Trophoblast cell (in vitro differentiated cells and primary cell): ENCODE measurements at regions not wholly inside any gene's neighbourhood (a gene's known extent, or its start where the extent isn't known, plus 50 kb on each side); places are given as distances from the start of the nearest gene placed in this dataset.
"Not testable (repeated sequence)": the region's sequence is repeated elsewhere in the genome, so short reads cannot be mapped to it uniquely, and the experiment has no call there.

ENCODE experiments used
- DNase-seq, 2 donors: peaks; one replicate each; pipeline ENCODE4 v3.0.0-alpha.2; 2016
- H2AFZ ChIP-seq: 2 replicates; pipeline ENCODE4 v1.6.1; 2013; ENCODE audit warnings: low read length, moderate library complexity, mild to moderate bottlenecking; ENCODE audit not compliant: insufficient read depth, poor library complexity
- H2AK5ac ChIP-seq: 2 replicates; pipeline ENCODE4 v1.6.1; 2013; ENCODE audit warnings: mild to moderate bottlenecking, low read length
- H2BK120ac ChIP-seq: 2 replicates; pipeline ENCODE4 v1.6.1; 2013; ENCODE audit warnings: low read length, mild to moderate bottlenecking, moderate library complexity; ENCODE audit not compliant: insufficient read depth, poor library complexity
- H2BK12ac ChIP-seq: 2 replicates; pipeline ENCODE4 v1.6.1; 2013; ENCODE audit warnings: mild to moderate bottlenecking, low read length, moderate library complexity
- H2BK5ac ChIP-seq: 2 replicates; pipeline ENCODE4 v1.6.1; 2013; ENCODE audit warnings: low read length, low read depth, moderate library complexity, mild to moderate bottlenecking; ENCODE audit not compliant: poor library complexity
- H3K14ac ChIP-seq: 2 replicates; pipeline ENCODE4 v1.6.1; 2013; ENCODE audit warnings: mild to moderate bottlenecking, low read length
- H3K18ac ChIP-seq: 2 replicates; pipeline ENCODE4 v1.6.1; 2013; ENCODE audit warnings: mild to moderate bottlenecking, low read length
- H3K23ac ChIP-seq: 2 replicates; pipeline ENCODE4 v1.6.1; 2013; ENCODE audit warnings: low read length
- H3K27ac ChIP-seq: 2 replicates; pipeline ENCODE4 v1.5.1; 2013; ENCODE audit warnings: low read depth, mild to moderate bottlenecking, inconsistent platforms, low read length, moderate library complexity
- H3K27me3 ChIP-seq: 2 replicates; pipeline ENCODE4 v1.6.1; 2013; ENCODE audit warnings: inconsistent platforms, mild to moderate bottlenecking, low read length, moderate library complexity; ENCODE audit not compliant: insufficient read depth
- H3K36me3 ChIP-seq, 2 experiments: 1 replicate in 1 of 2; 2 replicates in 1 of 2; pipeline ENCODE4 v1.6.1; 2013; ENCODE audit warnings: low read length in 2 of 2, mild to moderate bottlenecking in 2 of 2, moderate library complexity in 1 of 2; ENCODE audit not compliant: insufficient read depth in 2 of 2, control insufficient read depth in 1 of 2
- H3K4ac ChIP-seq: 2 replicates; pipeline ENCODE4 v1.6.1; 2013; ENCODE audit warnings: low read depth, mild to moderate bottlenecking, low read length, moderate library complexity
- H3K4me1 ChIP-seq, 2 experiments: 1 replicate in 1 of 2; 2 replicates in 1 of 2; pipeline ENCODE4 v1.6.1; 2013; ENCODE audit warnings: low read length in 2 of 2, mild to moderate bottlenecking in 2 of 2, moderate library complexity in 1 of 2; ENCODE audit not compliant: insufficient read depth in 2 of 2, control insufficient read depth in 1 of 2
- H3K4me2 ChIP-seq: 2 replicates; pipeline ENCODE4 v1.6.1; 2013; ENCODE audit warnings: inconsistent platforms, mild to moderate bottlenecking, low read length, moderate library complexity
- H3K4me3 ChIP-seq: 2 replicates; pipeline ENCODE4 v1.5.1; 2013; ENCODE audit warnings: mild to moderate bottlenecking, low read depth, low read length, inconsistent platforms
- H3K79me1 ChIP-seq: one replicate; pipeline ENCODE4 v1.6.1; 2013; ENCODE audit warnings: low read length
- H3K79me2 ChIP-seq: 2 replicates; pipeline ENCODE4 v1.6.1; 2013; ENCODE audit warnings: low read length, mild to moderate bottlenecking; ENCODE audit not compliant: control insufficient read depth, insufficient read depth, poor library complexity
- H3K9ac ChIP-seq: 2 replicates; pipeline ENCODE4 v1.6.1; 2013; ENCODE audit warnings: mild to moderate bottlenecking, low read length
- H3K9me3 ChIP-seq: 2 replicates; pipeline ENCODE4 v1.6.1; 2013; ENCODE audit warnings: low read depth, mild to moderate bottlenecking, control low read depth, inconsistent platforms, low read length; ENCODE audit not compliant: insufficient read depth
- H4K12ac ChIP-seq: 2 replicates; pipeline ENCODE4 v1.6.1; 2013; ENCODE audit warnings: low read depth, mild to moderate bottlenecking, low read length, moderate library complexity
- H4K8ac ChIP-seq: 2 replicates; pipeline ENCODE4 v1.6.1; 2013; ENCODE audit warnings: low read depth, mild to moderate bottlenecking, low read length, moderate library complexity
- H4K91ac ChIP-seq: one replicate; pipeline ENCODE4 v1.6.1; 2013; ENCODE audit warnings: low read depth, mild to moderate bottlenecking, low read length, moderate library complexity
- WGBS: extraction: QIAGEN DNeasy Blood & Tissue Kit; methylation state at CpG from one replicate; pipeline ENCODE4 v1.1.7; 2013; ENCODE audit warnings: missing lambda C conversion rate; ENCODE audit not compliant: insufficient read length, insufficient coverage; ENCODE audit errors: extremely low coverage; 5-methylcytosine and 5-hydroxymethylcytosine counted together

DNA sequence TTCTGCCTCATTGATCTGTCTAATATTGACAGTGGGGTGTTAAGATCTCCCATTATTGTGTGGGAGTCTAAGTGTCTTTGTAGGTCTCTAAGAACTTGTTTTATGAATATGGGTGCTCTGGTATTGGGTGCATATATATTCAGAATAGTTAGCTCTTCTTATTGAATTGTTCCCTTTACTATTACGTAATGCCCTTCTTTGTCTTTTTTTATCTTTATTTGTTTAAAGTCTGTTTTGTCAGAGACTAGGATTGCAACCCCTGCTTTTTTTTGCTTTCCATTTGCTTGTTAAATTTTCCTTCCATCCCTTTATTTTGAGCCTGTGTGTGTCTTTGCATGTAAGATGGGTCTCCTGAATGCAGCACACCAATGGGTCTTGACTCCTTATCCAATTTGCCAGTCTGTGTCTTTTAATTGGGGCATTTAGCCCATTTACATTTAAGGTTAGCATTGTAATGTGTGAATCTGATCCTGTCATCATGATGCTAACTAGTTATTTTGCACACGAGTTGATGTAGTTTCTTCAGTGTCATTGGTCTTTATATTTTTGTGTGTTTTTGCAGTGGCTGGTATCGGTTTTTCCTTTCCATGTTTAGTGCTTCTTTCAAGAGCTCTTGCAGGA, 1126.0 kb upstream of the TMEM132C start:
- H3K4me1 ChIP-seq, H3K4me2 ChIP-seq, H3K36me3 ChIP-seq, H2BK5ac ChIP-seq, H2AK5ac ChIP-seq, H2BK120ac ChIP-seq, H4K8ac ChIP-seq, H3K18ac ChIP-seq, H3K27me3 ChIP-seq, H3K9ac ChIP-seq, H2AFZ ChIP-seq, H3K9me3 ChIP-seq, DNase-seq, H4K12ac ChIP-seq, H3K79me2 ChIP-seq, H3K23ac ChIP-seq, H3K4me3 ChIP-seq, H3K14ac ChIP-seq, H3K27ac ChIP-seq, H3K79me1 ChIP-seq, H2BK12ac ChIP-seq, H3K4ac ChIP-seq, H4K91ac ChIP-seq: not testable (repeated sequence)
- WGBS: no CpG with 5 or more reads among the region's 3 CpGs

DNA sequence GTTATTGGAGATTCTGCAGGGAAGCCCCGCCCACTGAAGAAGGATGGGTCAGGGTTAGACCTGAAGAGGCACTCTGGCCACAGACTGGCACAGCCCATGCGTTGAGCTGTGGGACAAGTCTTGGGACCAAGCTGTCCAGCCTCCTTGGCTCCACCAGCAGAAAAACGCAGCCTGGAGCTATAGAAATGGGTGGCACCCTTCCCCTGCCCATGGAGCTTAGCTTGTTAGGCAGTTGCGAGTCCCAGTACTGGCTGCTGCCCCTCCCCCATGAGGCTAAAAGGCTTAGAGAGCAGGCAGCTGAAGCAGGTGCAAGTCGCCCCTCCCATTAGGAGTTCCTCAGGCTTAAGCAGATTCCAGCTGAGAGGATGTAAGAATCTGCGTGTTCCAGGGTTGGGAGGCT, 1124.0 kb upstream of the TMEM132C start:
- H2BK120ac ChIP-seq: no peak overlapping the region
- no peak overlapping the region for H3K4ac ChIP-seq
- no peak for DNase-seq
- no peak overlapping the region for H3K4me3 ChIP-seq
- no peak overlapping the region for H3K9ac ChIP-seq
- H3K4me2 ChIP-seq: no peak overlapping the region
- H3K79me1 ChIP-seq: no peaks in the 10 kb centered on the region
- H4K8ac ChIP-seq: no peak overlapping the region
- no peak overlapping the region for H4K12ac ChIP-seq
- H3K9me3 ChIP-seq: peaks cover 2% of the 10 kb centered on the region
- H3K18ac ChIP-seq: no peak overlapping the region
- H3K23ac ChIP-seq: no peak overlapping the region
- no peak overlapping the region for H2AK5ac ChIP-seq
- no peaks in the 10 kb centered on the region for H3K79me2 ChIP-seq
- no peak overlapping the region for H2BK5ac ChIP-seq
- no peaks in the 10 kb centered on the region for H3K4me1 ChIP-seq
- WGBS: no CpG with 5 or more reads among the region's 6 CpGs
- H3K36me3 ChIP-seq: no peaks in the 10 kb centered on the region
- H3K27me3 ChIP-seq: no peaks in the 10 kb centered on the region
- H2AFZ ChIP-seq: no peak overlapping the region
- H3K14ac ChIP-seq: no peak overlapping the region
- H2BK12ac ChIP-seq: no peak overlapping the region
- H3K27ac ChIP-seq: no peak overlapping the region
- no peak overlapping the region for H4K91ac ChIP-seq

DNA sequence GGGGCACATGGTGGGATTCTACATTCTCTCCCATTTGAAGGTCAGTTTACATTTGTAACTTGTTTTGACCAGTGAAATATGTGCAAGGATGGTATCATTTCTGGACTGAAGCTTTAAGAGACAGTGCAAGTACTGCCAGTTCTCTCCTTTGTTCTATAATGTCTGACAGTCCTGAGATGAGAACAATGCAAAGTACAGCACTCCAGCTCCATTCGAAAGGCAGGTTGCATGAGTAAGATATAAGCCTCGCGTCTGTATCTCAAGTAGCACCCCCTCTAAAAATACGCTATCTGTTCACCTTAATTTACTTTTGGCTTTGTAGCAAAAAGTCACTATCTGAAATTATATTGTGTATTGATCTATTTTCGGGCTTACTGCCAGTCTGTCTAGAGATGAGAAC, 1122.2 kb upstream of the TMEM132C start:
- no peaks in the 10 kb centered on the region for H3K79me1 ChIP-seq
- no peak overlapping the region for H3K4ac ChIP-seq
- H3K27ac ChIP-seq: no peak overlapping the region
- H2AFZ ChIP-seq: no peak overlapping the region
- no peak overlapping the region for H3K4me3 ChIP-seq
- H2AK5ac ChIP-seq: no peak overlapping the region
- H3K79me2 ChIP-seq: no peaks in the 10 kb centered on the region
- no peak overlapping the region for H2BK12ac ChIP-seq
- no peak overlapping the region for H3K9ac ChIP-seq
- H3K27me3 ChIP-seq: no peaks in the 10 kb centered on the region
- no peak overlapping the region for H3K18ac ChIP-seq
- H3K23ac ChIP-seq: no peak overlapping the region
- no peak for DNase-seq
- no peaks in the 10 kb centered on the region for H3K4me1 ChIP-seq
- no peak overlapping the region for H2BK5ac ChIP-seq
- no peak overlapping the region for H4K91ac ChIP-seq
- H4K8ac ChIP-seq: no peak overlapping the region
- no peak overlapping the region for H2BK120ac ChIP-seq
- no peaks in the 10 kb centered on the region for H3K36me3 ChIP-seq
- H3K4me2 ChIP-seq: no peak overlapping the region
- H4K12ac ChIP-seq: no peak overlapping the region
- no CpG with 5 or more reads among the region's 5 CpGs for WGBS
- H3K9me3 ChIP-seq: peaks cover 2% of the 10 kb centered on the region
- no peak overlapping the region for H3K14ac ChIP-seq

DNA sequence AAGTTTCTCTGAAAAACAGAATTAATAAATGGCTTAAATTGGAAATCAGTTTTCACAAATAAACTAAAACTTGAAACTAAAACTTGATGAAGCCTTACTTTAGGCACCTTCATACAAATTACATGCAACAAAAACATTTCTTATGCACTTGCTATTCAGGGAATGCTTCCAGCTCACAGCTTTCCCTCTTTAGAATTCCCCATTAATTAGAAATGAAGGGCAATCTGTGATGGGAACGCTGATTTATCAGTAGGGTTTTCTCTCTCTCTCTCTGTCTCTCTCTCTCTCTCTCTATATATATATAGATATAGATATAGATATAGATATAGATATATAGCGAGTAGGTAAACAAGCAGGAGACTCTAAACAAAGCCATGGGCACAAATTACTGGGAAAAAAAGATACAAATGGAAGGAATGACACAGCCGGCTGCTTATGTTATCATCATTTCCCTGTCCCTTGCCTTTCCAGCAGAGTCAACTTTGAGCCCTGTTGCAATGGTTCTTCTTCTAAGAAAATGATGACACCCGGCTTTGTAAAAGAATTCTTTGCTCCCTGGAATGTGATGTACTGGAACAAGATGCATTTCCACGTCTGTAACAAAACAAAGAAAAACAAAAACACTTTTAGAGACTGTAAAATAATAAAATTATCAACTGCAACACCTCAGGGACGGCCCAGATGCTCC, 1121.6 kb upstream of the TMEM132C start:
- Histone ChIP-seq H2BK120ac (no peak overlapping the region), H2AFZ (no peak overlapping the region), H3K27me3 (no peaks in the 10 kb centered on the region), H3K27ac (no peak overlapping the region), H3K9me3 (peaks cover 2% of the 10 kb centered on the region), H3K14ac (no peak overlapping the region), H3K4me1 (no peaks in the 10 kb centered on the region), H2BK5ac (no peak overlapping the region), H3K9ac (no peak overlapping the region), H4K8ac (no peak overlapping the region), H3K36me3 (no peaks in the 10 kb centered on the region), H3K23ac (no peak overlapping the region), H3K4me3 (no peak overlapping the region), H3K4me2 (no peak overlapping the region), H4K91ac (no peak overlapping the region), H3K79me2 (no peaks in the 10 kb centered on the region), H2AK5ac (no peak overlapping the region), H4K12ac (no peak overlapping the region), H3K4ac (no peak overlapping the region), H2BK12ac (no peak overlapping the region), H3K18ac (no peak overlapping the region), H3K79me1 (no peaks in the 10 kb centered on the region)
- DNase-seq: no peak
- no CpG with 5 or more reads among the region's 6 CpGs for WGBS
